ENCODE measurements at regions not wholly inside any gene's neighbourhood (a gene's known extent, or its start where the extent isn't known, plus 50 kb on each side); places are given as distances from the start of the nearest gene placed in this dataset.
"Not testable (repeated sequence)": the region's sequence is repeated elsewhere in the genome, so short reads cannot be mapped to it uniquely, and the experiment has no call there.

GRCh38 chrX:137797926-137798325 lies 232.0 kb downstream of the ZIC3 start:
- H3K4me3 Mint-ChIP-seq, H3K27me3 Mint-ChIP-seq, H3K4me1 Mint-ChIP-seq, H3K9me3 Mint-ChIP-seq, CTCF ChIA-PET, H3K36me3 Mint-ChIP-seq, DNase-seq, H3K27ac Mint-ChIP-seq: not testable (repeated sequence)

GRCh38 chrX:137823257-137823656 lies 257.3 kb downstream of the ZIC3 start:
- Mint-ChIP-seq H3K27ac (no peak overlapping the region), H3K4me1 (no peaks in the 10 kb centered on the region), H3K9me3 (no peaks in the 10 kb centered on the region), H3K4me3 (no peak overlapping the region), H3K27me3 (no peaks in the 10 kb centered on the region), H3K36me3 (no peaks in the 10 kb centered on the region)
- no peak for DNase-seq
- CTCF ChIA-PET = no interaction called here

GRCh38 chrX:137847376-137847775 lies 281.4 kb downstream of the ZIC3 start:
- no peak for DNase-seq
- Mint-ChIP-seq H3K9me3 (no peaks in the 10 kb centered on the region), H3K4me1 (no peaks in the 10 kb centered on the region), H3K4me3 (no peak overlapping the region), H3K27me3 (no peaks in the 10 kb centered on the region), H3K36me3 (no peaks in the 10 kb centered on the region), H3K27ac (no peak overlapping the region)
- CTCF ChIA-PET = no interaction called here

- Mint-ChIP-seq H3K27me3 (no peaks in the 10 kb centered on the region), H3K4me1 (no peaks in the 10 kb centered on the region), H3K9me3 (no peaks in the 10 kb centered on the region), H3K27ac (no peak overlapping the region), H3K4me3 (no peak overlapping the region), H3K36me3 (no peaks in the 10 kb centered on the region)
- no peak for DNase-seq
- CTCF ChIA-PET = no interaction called here
Observed at GRCh38 chrX:137848266-137848905, 282.5 kb downstream of the ZIC3 start.

DNA sequence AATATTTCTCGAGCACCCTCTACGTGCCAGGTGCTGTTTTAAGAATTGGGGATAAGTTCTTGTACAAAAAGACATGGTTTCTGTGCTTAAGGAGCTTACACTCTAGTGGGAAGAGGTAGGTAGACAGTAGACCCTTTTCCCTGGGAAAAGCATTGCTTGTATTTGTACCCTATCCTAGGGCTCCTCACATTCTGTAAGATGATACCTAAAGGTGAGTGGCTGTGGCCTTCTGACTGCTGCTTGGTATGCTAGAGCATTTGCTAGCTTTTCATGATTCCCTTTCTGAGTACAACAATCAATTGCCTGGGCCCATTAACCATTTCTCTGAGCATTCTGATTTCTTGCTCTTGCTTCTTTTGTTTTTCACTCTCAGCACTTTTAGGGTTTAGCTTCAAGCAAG lies 286.6 kb downstream of the ZIC3 start:
- Mint-ChIP-seq H3K36me3 (no peaks in the 10 kb centered on the region), H3K4me1 (no peaks in the 10 kb centered on the region), H3K27me3 (no peaks in the 10 kb centered on the region), H3K9me3 (no peaks in the 10 kb centered on the region), H3K4me3 (no peak overlapping the region), H3K27ac (no peak overlapping the region)
- CTCF ChIA-PET = no interaction called here
- no peak for DNase-seq

DNA sequence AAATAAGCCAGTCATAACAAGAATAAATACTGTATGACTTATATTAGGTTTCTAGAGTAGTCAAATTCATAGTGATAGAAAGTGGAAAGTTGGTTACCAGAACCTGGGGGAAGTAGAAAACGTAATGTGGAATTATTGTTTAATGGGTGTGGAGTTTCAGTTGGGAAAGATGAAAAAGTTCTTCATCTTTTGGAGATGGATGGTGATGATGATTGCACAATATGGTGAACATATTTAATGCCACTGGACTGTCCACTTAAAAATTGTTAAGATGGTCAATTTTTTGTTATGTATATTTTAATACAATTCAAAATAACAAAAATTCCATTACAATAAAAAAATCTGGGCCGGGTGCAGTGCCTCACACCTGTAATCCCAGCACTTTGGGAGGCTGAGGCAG lies 289.6 kb downstream of the ZIC3 start:
- CTCF ChIA-PET = no interaction called here
- Mint-ChIP-seq H3K36me3 (no peaks in the 10 kb centered on the region), H3K9me3 (no peaks in the 10 kb centered on the region), H3K27ac (no peak overlapping the region), H3K4me3 (no peak overlapping the region), H3K4me1 (no peaks in the 10 kb centered on the region), H3K27me3 (no peaks in the 10 kb centered on the region)
- no peak for DNase-seq

DNA sequence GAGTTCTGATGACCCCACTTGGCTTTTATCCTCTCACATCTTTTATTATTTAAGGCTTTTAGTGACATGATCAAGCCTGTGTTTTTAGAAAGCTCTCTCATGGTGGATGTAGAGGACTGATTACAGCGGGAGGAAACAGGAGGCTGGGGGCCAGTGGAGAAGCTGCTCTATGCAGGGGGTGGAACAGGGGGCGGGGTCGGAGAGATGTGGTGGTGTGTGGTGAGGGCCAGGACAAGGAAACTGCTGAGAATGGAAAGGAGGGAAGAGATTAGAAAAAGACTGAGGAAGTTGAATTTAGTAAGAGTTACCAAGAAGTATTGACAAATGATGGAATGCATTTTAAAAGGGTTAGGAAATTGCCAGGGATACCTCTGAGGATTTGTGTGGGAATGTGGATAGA lies 292.2 kb downstream of the ZIC3 start:
- no peak for DNase-seq
- Mint-ChIP-seq H3K4me1 (no peaks in the 10 kb centered on the region), H3K4me3 (no peak overlapping the region), H3K36me3 (no peaks in the 10 kb centered on the region), H3K27me3 (no peaks in the 10 kb centered on the region), H3K9me3 (no peaks in the 10 kb centered on the region), H3K27ac (no peak overlapping the region)
- CTCF ChIA-PET = no interaction called here

DNA sequence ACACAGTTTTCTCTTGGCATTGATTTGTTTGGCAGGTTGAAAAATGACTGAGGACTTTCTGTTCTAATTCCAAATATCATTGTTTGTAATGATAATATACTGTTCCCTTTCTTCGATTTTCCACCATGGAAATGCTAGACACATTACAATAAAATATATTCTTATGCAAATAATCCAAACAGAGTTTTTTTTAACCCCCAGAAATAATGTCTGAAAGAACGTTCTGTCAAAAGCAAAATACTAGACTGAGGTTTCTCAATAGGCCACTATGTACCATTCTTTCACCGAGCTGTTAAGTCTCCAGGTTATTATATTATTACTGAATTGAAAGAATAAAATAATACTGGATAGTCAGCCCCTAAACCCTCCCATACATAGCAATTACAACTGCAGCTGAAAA lies 312.5 kb downstream of the ZIC3 start:
- CTCF ChIA-PET = no interaction called here
- Mint-ChIP-seq H3K27ac (no peak overlapping the region), H3K4me1 (no peaks in the 10 kb centered on the region), H3K9me3 (no peaks in the 10 kb centered on the region), H3K36me3 (no peaks in the 10 kb centered on the region), H3K4me3 (no peak overlapping the region), H3K27me3 (no peaks in the 10 kb centered on the region)
- no peak for DNase-seq

DNA sequence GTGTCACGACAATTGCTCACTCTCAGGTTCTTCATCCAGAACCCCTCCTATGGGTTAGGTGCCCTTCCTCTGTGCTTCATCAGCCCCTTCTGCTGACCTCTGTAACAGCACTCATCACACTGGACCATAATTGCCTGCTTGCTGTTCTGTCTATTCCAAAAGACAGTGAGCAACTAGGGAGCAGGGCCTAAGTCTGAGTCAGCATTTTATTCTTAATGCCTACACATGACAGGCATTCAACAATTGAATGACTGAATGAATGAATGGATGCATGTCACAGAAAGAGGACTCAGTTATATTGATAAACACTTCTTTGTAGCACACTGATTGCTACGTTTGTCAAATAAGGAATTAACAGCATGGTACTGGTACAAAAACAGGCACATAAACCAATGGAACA lies 317.0 kb downstream of the ZIC3 start:
- Mint-ChIP-seq H3K36me3 (no peaks in the 10 kb centered on the region), H3K4me3 (no peak overlapping the region), H3K9me3 (peaks cover 2% of the 10 kb centered on the region), H3K4me1 (no peaks in the 10 kb centered on the region), H3K27ac (no peak overlapping the region), H3K27me3 (no peaks in the 10 kb centered on the region)
- CTCF ChIA-PET = no interaction called here
- DNase-seq = no peak

- H3K36me3 Mint-ChIP-seq, H3K4me1 Mint-ChIP-seq, H3K27ac Mint-ChIP-seq, DNase-seq, H3K4me3 Mint-ChIP-seq, H3K9me3 Mint-ChIP-seq, CTCF ChIA-PET, H3K27me3 Mint-ChIP-seq: not testable (repeated sequence)
Observed at GRCh38 chrX:137884813-137885212, 318.9 kb downstream of the ZIC3 start.

GRCh38 chrX:137891431-137891830 lies 325.5 kb downstream of the ZIC3 start:
- no peak for DNase-seq
- no peaks in the 10 kb centered on the region for H3K4me1 Mint-ChIP-seq
- CTCF ChIA-PET = no interaction called here
- no peaks in the 10 kb centered on the region for H3K36me3 Mint-ChIP-seq
- no peak overlapping the region for H3K27ac Mint-ChIP-seq
- no peak overlapping the region for H3K4me3 Mint-ChIP-seq
- H3K27me3 Mint-ChIP-seq = no peaks in the 10 kb centered on the region
- no peaks in the 10 kb centered on the region for H3K9me3 Mint-ChIP-seq

GRCh38 chrX:137896123-137896522 lies 330.2 kb downstream of the ZIC3 start:
- Mint-ChIP-seq H3K27ac (no peak overlapping the region), H3K27me3 (no peaks in the 10 kb centered on the region), H3K36me3 (no peaks in the 10 kb centered on the region), H3K4me3 (no peak overlapping the region), H3K9me3 (no peaks in the 10 kb centered on the region), H3K4me1 (no peaks in the 10 kb centered on the region)
- CTCF ChIA-PET = no interaction called here
- DNase-seq = no peak

DNA sequence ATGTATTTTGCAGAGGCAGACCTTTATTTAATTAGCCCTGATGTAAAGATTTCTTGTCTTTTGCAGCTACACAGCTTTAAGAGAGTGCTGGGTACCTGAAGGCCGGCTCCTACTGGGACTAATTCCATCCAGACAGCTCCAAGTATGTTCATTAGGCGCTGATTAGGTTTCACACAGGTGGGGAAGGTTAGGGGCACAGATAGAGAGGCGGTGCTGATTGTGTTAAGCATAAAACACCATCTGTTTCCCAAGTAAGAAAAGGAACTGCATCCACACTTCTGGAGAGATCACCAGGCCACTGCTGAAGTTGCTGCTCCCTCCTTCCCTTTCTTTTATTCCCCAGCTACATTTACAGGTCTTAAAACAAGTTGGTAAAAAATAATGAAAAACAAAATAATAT lies 349.5 kb downstream of the ZIC3 start:
- Mint-ChIP-seq H3K36me3 (no peaks in the 10 kb centered on the region), H3K4me3 (no peak overlapping the region), H3K27ac (no peak overlapping the region), H3K4me1 (no peaks in the 10 kb centered on the region), H3K9me3 (no peaks in the 10 kb centered on the region), H3K27me3 (no peaks in the 10 kb centered on the region)
- DNase-seq = no peak
- CTCF ChIA-PET = no interaction called here

DNA sequence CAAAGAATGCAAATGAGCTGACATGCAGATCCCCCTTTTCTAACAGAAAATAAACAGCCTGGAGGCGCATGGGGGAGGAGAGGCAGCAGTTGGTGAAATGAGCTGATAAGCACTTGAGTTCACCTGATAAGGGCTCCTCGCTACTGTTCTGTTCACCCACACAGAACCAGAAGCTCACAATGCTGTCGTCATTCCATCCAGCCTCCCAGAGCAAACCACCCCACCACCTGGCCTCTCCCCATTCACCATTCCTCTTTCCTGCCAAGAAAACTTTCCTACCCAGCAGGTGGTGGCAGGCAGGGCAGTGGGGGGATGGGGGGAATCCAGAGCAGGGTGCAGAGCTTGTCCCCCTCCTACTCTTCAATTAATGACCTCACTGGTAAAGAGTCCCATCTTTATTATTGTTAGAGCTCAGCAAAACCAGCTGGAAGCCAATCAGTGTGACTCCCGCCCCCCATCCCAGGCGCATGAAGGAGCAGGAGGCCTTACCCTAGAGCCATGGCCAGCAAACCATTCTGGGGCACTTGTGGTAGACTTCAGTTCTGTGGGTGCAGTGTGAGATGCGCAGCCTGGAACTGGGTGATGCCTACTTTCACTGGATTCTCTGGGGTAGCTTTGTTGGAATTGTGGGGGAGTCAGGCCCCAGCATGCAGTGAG lies 350.3 kb downstream of the ZIC3 start:
- no peaks in the 10 kb centered on the region for H3K27me3 Mint-ChIP-seq
- DNase-seq = no peak
- no peak overlapping the region for H3K4me3 Mint-ChIP-seq
- CTCF ChIA-PET = no interaction called here
- no peaks in the 10 kb centered on the region for H3K36me3 Mint-ChIP-seq
- H3K4me1 Mint-ChIP-seq = no peaks in the 10 kb centered on the region
- H3K9me3 Mint-ChIP-seq = no peaks in the 10 kb centered on the region
- no peak overlapping the region for H3K27ac Mint-ChIP-seq

- CTCF ChIA-PET = no interaction called here
- no peak for DNase-seq
- no peaks in the 10 kb centered on the region for H3K36me3 Mint-ChIP-seq
- H3K9me3 Mint-ChIP-seq = no peaks in the 10 kb centered on the region
- H3K4me3 Mint-ChIP-seq = no peak overlapping the region
- H3K27ac Mint-ChIP-seq = no peak overlapping the region
- no peaks in the 10 kb centered on the region for H3K4me1 Mint-ChIP-seq
- no peaks in the 10 kb centered on the region for H3K27me3 Mint-ChIP-seq
Observed at GRCh38 chrX:137926090-137926489, 360.2 kb downstream of the ZIC3 start.

DNA sequence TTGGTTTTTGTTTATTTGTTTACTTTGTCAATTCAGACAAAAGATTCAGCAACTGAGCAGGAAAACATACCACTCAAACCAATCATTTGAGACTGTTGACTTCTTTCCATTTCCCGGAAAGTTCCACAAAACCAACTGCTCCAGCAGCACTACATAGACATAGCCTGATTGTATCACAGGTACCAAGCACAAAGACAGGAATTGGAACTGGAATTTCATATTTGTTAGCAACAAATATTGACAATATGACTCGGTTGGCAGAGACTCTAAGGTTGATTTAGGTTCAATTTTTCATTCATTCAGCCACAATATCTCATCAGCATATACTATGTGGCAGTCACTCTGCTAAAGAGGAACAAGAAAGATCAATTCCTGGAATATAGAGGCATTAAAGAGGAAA lies 364.0 kb downstream of the ZIC3 start:
- no peaks in the 10 kb centered on the region for H3K4me1 Mint-ChIP-seq
- CTCF ChIA-PET = no interaction called here
- no peak overlapping the region for H3K4me3 Mint-ChIP-seq
- DNase-seq = no peak
- H3K36me3 Mint-ChIP-seq = no peaks in the 10 kb centered on the region
- no peaks in the 10 kb centered on the region for H3K27me3 Mint-ChIP-seq
- no peak overlapping the region for H3K27ac Mint-ChIP-seq
- H3K9me3 Mint-ChIP-seq = peaks cover 2% of the 10 kb centered on the region

All from activated naive CD4-positive, alpha-beta T cell treated with anti-CD3 and anti-CD28 coated beads, Interleukin-2, amount 10 ng/mL, durations not matched to agents 7 days and 5 days (primary cell).